ENCODE measurements at regions not wholly inside any gene's neighbourhood (a gene's known extent, or its start where the extent isn't known, plus 50 kb on each side); places are given as distances from the start of the nearest gene placed in this dataset.

GRCh38 chr20:40203032-40203431 lies 486.0 kb downstream of the MAFB start:
- DNase-seq: no peak

GRCh38 chr20:40197691-40198090 lies 491.3 kb downstream of the MAFB start:
- DNase-seq: no peak

- DNase-seq: no peak
Observed at GRCh38 chr20:40196846-40197436, 492.1 kb downstream of the MAFB start.

- no peak for DNase-seq
Observed at GRCh38 chr20:40195742-40196141, 493.3 kb downstream of the MAFB start.

DNA sequence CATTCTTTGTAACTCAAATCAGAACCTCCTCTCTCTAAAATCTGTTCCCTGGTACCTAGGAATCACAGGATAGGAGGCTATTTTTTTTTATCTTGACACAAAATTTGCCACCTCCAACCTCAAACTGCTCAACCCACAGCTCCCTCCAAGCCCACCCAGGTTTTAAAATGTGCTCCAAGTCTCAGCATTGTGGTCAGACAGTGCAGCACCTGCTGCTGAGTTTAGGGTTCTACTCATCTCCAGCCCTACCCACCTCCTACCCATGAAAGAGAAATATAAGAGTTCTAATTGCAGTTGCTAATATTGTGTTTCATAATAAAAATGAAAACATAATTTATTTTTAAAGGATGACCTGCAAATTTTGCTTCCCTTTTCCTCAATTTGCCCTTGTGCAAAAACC lies 496.5 kb downstream of the MAFB start:
- no peak for DNase-seq

DNA sequence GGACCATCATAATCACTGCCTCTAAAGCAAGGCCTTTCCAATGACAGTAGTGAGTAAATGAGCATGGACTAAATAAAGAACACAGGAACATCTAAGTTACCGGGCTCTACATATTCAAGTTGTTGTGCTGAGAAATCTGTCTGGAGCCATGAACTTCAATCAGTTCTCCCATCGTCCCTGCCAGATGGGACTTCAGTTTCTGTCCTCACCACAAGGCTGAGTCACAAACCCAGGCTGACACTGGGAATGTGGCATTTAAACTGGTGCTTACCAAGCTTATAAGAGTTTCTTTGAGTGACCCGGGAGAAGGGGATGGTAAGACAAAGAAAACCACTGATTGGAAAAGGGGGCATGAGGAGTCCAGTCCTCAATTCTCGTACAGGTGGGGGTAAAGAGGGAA lies 497.0 kb downstream of the MAFB start:
- DNase-seq: no peak

DNA sequence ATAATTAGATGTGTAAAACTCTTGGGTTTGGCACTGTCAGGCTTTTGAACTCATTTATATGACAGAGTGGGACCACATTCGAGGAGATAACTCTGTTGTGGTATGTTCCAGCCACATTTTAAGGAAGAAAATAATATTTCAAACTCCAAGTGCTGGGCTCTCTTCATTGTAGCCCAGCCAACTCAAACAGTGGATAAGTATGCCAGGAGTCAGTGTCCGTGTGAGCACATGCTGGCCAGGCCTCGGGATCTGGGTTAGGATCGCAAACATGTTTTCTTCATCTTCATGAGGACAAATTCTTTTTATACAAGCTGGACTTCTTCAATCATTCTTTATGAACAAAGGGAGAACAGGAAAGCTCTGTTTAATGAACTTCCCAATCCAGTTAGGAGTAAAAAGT lies 497.5 kb downstream of the MAFB start:
- DNase-seq: no peak

- no peak for DNase-seq
Observed at GRCh38 chr20:40189621-40190020, 499.4 kb downstream of the MAFB start.

GRCh38 chr20:40188319-40188718 lies 500.7 kb downstream of the MAFB start:
- DNase-seq: no peak

DNA sequence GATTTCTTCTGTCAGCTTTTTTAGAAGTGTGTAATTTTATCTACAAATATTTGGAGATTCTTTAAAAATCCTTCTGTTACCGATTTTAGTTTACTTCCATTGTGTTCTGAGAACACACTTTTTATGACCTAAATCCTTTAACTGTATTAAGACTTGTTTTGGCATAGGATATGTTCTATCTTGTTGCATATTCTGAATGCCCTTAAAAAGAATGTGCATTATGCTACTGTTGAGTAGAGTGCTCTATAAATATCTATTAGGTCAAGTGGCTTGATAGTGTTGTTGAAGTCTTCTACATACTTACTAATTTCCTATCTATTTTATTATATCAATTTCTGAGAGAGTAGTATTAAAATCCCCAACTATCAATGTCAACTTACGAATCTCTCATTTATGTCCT lies 502.2 kb downstream of the MAFB start:
- DNase-seq: no peak

DNA sequence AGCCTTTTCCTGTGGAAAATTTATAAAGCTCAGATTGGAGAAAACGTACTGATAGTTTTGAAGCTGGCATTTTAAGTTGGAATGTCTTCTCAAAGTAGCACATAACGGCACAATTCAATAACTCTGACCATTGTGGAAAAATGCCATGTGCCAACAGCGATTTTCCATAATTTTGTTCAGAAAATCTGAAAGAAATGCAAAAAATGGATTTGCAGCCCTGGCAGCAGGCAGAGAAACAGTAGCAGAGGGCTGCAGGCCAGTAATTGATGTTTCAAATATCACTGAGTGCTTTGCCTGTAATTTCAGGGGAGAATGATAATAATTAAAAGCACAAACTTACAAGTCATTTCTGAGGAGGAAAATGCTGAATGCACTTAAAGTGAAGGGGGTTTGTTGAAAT lies 507.4 kb downstream of the MAFB start:
- DNase-seq: no peak

- no peak for DNase-seq
Observed at GRCh38 chr20:40176098-40176841, 512.8 kb downstream of the MAFB start.

- no peak for DNase-seq
Observed at GRCh38 chr20:40175296-40175695, 513.7 kb downstream of the MAFB start.

- no peak for DNase-seq
Observed at GRCh38 chr20:40173872-40174271, 515.2 kb downstream of the MAFB start.

GRCh38 chr20:40168981-40169620 lies 519.9 kb downstream of the MAFB start:
- DNase-seq: no peak

GRCh38 chr20:40161391-40161790 lies 527.6 kb downstream of the MAFB start:
- DNase-seq: no peak

- DNase-seq: no peak
Observed at GRCh38 chr20:40160097-40160550, 528.9 kb downstream of the MAFB start.

GRCh38 chr20:40159276-40159675 lies 529.8 kb downstream of the MAFB start:
- no peak for DNase-seq

- no peak for DNase-seq
Observed at GRCh38 chr20:40156600-40157317, 532.3 kb downstream of the MAFB start.

GRCh38 chr20:40154514-40154913 lies 534.5 kb downstream of the MAFB start:
- no peak for DNase-seq

GRCh38 chr20:40148886-40149285 lies 540.1 kb downstream of the MAFB start:
- DNase-seq: no peak

DNA sequence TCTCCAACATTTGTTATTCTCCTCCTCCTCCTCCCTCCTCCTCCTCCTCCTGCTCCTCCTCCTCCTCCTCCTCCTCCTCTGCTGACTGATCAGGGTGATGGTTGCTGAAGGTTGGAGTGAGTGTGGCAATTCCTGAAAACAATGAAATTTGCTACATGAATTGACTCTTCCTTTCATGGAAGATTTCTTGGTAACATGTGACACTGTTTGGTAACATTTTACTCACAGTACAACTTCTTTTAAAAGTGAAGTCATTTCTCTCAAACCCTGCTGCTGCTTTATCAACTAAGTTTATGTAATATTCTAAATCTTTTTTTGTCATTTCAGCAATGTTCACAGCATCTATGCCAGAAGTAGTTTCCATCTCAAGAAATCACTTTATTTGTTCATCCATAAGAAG lies 543.0 kb downstream of the MAFB start:
- DNase-seq: no peak

DNA sequence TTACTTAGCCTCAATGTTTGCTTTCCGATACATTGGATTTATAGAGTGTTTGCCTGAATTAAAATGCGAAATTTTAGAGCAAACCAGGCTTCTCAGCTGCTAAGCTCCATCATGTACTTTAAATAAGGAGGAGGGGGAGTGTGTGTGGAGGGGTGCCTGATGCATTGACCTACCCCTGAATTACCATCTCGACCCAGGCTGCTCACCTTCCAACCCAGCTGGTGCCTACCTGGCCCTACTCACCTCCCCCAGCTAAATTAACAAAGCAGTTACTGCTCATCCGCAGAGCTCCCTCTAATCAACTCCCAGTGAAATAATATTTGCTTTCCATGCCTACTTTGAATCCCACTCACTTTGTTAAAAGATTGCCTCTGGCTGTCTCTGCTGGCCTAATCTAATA lies 544.5 kb downstream of the MAFB start:
- DNase-seq: no peak

GRCh38 chr20:40134176-40134575 lies 554.9 kb downstream of the MAFB start:
- no peak for DNase-seq

Data from activated CD4-positive, alpha-beta T cell treated with anti-CD3 and anti-CD28 coated beads, Interleukin-2, amount 50 U/mL, for 4 hours (primary cell).